Myocyte (in vitro differentiated cells): ENCODE measurements at regions not wholly inside any gene's neighbourhood (a gene's known extent, or its start where the extent isn't known, plus 50 kb on each side); places are given as distances from the start of the nearest gene placed in this dataset.

ENCODE experiments used
- DNase-seq: peaks from one replicate; pipeline ENCODE4 v3.0.0-alpha.2; 2012; ENCODE audit warnings: low read depth

DNA sequence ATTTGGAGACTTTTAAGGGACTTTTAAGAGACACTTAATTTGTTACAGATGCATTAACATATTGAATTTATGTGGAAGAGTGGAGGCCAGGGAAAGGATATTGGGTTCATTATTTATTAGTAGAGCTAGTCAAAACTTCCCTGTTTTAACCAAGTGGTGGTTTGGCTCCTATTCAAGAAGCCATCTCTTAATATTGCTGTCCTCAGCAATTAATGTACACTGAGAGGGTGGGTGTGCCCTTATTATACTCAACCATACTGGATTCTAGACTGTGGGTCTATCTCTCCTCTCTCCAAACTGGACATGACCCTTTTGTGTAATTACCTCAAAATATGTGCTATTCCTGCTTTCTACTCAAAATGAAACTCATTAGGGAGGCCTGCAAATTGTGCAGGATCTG, 398.7 kb upstream of the DDHD1 start:
- no peak for DNase-seq

- DNase-seq, result no peak
Observed at GRCh38 chr14:53550776-53551175, 397.7 kb upstream of the DDHD1 start.

DNA sequence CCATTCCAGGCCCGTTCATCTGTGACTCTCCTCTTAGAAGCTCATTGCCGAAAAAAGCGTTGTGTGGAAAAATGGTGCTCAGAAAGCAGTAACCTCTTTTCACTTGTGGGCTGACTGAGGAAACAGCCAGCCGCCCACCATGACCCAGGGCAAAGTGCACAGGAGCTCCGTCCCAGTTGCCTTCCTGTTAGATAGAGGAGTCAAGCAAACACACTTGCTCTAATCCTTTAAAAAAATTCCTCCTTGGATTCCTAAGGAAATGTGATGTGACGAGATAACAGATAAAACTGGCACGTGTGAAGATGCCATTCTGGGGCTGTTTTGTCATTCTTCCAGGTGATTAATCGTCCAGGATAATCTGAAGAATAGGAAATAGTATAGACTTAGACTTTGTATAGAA, 396.8 kb upstream of the DDHD1 start:
- DNase-seq, result no peak

- DNase-seq, result no peak
Observed at GRCh38 chr14:53547593-53547992, 394.5 kb upstream of the DDHD1 start.

DNA sequence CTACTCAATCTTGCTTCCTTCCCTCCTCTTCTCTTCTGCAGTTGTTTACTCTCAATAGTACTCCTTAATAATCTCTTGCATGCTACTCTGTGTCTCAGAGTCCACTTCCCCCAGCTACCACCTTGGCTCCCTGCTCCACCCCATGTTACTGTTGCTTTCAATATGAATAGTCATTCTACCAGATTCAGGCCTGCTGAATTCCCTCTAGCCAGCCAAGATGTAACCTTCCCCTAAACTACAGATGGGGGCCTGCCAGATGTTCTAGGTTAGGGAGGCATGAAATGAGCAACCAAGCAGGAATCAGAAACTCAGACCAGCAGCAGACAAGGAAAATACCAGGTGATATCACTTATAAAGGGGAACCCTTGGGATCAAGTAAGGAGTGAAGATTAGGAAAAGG, 392.1 kb upstream of the DDHD1 start:
- DNase-seq, result no peak

DNA sequence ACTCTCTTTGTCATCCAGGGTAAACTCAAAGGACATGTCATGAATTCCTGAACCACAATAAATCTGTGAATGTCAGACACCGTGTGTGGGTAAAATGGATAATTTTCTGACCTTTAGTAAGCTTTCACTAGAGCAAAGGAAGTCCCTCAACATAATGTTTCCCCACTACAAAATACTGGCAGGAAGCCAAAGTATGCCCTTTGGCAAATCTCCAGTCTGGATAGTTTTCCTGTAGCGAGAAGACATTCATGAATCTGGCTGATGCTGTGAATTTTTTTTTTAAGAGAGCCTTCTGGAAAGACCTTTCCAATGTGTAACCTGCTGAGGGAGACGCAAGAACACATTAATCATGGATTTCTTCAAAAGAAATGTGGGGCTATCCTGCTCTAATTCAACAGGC, 389.6 kb upstream of the DDHD1 start:
- DNase-seq, result peak; percentile 59

- no peak for DNase-seq
Observed at GRCh38 chr14:53541411-53541810, 388.3 kb upstream of the DDHD1 start.

DNA sequence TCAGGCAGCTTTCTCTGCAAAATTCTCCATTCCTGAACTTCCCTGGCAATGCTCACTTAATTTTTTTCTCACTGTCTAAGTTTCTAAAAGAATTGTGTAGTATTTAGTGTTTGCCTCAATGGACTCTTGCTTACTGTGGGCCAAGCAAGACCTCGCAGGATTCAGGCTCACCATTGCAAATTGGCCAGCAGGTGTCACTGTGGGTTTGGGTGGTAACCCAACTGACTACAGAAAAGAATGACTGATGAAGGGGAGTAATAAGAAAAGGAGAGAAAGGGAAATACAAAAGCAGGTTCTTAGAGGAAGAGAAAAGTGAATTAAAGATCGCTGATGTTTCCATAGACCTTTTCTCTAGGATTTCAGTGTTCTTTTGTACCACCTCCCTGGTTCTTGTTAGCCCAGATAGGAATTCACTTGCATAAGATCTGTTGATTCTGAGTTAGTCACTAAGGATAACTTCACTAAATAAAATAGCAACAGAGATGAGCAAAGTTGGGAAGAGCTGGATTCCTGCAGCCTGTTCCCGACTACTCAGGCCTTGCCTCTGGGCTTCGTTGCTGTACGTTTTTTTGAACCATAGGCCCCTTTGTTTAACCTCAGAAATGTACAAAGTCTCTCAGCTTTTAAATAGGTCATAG, 386.5 kb upstream of the DDHD1 start:
- DNase-seq, result peak; percentile 89

DNA sequence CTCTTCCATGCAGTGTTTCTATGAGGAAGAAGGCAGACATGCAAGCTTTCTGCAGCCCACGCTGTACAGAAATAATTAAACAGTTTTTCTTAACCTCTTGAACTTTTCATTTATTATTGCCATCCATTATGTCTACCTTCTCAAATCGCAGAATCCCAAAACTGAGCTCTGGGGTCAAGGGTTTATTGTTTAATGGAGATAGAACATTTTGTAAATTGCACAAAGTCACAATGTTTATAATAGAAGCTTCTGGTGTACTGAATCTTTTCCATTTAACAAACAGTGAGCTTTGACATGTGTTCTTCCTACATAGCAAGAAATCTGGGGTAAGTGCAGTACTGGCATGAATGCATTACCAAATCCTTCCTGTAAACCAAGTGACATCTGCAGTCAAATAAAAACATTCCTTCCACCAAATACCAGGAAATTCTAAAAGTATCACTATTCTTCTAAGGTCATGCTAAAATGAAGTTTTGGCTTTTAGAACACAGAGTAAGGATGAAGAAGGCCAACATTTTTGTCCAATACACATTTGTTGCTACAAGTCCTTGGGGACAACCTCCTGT, 385.3 kb upstream of the DDHD1 start:
- no peak for DNase-seq

- no peak for DNase-seq
Observed at GRCh38 chr14:53537422-53538315, 384.5 kb upstream of the DDHD1 start.

- no peak for DNase-seq
Observed at GRCh38 chr14:53536446-53536845, 383.3 kb upstream of the DDHD1 start.

GRCh38 chr14:53534841-53535240, 381.7 kb upstream of the DDHD1 start:
- DNase-seq, result no peak

- no peak for DNase-seq
Observed at GRCh38 chr14:53533384-53533970, 380.4 kb upstream of the DDHD1 start.

GRCh38 chr14:53532853-53533252, 379.7 kb upstream of the DDHD1 start:
- DNase-seq, result no peak

DNA sequence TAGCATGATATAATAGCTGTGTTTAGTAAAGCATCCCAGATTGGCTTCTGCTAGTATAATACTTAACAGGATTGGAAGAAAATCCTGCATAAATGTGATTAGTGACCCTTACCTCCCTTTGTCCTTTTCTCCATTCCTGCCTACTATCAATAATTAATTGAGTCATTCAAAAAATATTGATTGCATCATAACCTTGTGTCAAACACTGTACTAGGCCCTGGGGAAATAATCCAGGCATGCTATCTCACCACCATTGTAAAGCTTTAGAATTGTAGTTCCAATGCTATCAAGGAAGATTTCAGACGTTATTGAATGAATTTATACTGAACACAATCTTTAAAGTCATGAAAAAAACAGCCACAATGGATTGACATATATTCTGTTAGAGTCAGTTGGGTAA, 378.6 kb upstream of the DDHD1 start:
- no peak for DNase-seq

DNA sequence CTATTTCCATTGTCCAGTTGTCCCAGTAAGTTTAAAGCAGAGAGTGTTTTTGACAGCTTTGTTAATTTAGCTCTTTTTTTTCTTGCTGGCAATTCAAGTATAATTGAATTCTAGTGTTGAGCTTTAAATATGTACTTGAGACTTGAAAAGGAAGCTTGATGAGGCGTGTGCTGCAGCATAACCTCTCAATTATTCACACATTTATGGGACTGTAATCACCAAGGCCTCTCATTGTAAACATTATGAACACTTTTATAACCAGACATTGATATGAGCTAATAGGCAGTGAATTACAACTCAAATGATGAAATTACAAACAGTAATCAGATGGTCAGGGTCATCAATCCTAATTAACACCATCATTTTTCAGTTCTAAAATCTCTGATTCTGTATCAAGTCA, 378.0 kb upstream of the DDHD1 start:
- DNase-seq, result no peak

GRCh38 chr14:53529519-53529918, 376.4 kb upstream of the DDHD1 start:
- no peak for DNase-seq

DNA sequence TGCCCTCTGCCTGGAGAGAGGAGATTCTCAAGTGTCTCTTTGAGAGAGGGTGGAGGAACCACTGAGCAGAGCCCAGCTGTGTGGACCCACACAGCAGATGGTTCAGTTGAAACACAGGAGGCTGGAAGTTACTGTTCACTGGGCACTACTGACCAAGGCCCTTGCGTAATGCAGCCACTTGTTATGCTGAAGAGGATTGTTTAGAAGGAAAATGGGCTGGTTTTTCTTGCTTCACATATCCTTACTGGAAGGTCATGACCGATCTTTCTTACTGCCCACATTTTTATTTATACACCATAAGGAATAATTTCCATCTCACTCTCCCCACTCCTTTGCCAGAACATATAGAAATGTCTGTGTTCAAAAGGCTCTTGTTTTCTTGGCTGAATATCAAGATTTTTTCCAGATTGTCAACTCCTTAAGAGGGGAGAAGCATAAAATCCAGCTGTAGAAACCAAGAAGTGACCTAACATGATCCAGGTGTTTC, 375.1 kb upstream of the DDHD1 start:
- no peak for DNase-seq

GRCh38 chr14:53526200-53526599, 373.1 kb upstream of the DDHD1 start:
- no peak for DNase-seq

GRCh38 chr14:53525608-53526007, 372.5 kb upstream of the DDHD1 start:
- no peak for DNase-seq

- DNase-seq, result no peak
Observed at GRCh38 chr14:53524391-53524790, 371.3 kb upstream of the DDHD1 start.

DNA sequence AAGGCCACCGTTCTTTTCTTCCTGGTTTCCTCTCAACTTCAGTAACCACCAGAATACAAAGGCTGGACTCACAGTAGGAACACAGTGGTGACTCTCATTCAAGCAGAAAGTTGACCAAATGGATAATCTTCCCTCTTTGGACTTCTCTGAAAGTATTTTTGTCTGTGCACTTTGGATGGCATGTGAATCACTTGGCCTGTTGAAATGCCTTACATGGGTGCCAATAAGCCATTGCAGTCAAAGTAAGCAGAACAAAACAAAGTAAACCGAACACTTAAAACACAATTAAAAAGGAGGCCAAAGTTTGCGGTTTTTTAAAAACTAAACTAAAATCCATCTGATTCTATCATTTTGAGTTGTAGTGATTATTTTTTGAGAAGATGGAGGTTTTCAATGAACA, 370.1 kb upstream of the DDHD1 start:
- DNase-seq, result no peak
